ENCODE measurements at regions not wholly inside any gene's neighbourhood (a gene's known extent, or its start where the extent isn't known, plus 50 kb on each side); places are given as distances from the start of the nearest gene placed in this dataset.

DNA sequence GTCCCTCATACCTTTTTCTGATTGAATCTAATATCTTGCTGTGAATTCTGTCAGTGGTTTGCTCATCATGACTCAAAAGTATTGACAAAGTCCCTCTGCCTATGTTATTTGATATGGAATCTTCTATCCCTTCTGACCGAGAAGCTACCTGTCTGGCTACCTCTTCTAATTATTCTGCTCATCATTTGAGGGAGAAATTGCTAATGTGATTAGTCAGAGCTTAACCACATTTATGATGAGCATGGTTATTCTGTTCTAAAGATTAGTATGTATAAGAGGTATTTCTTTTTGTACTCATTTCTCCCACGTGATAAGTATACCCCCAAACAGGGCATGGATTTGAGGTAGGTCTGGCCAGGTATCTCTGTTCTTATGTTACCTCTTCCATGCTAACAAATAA, 428.4 kb upstream of the KCNMB2 start:
- TF ChIP-seq POLR2AphosphoS5 (IDR thresholded peaks at IDR 0.05; ENCODE audit: low read depth, low read length) (no peak), TAF1 (IDR thresholded peaks at IDR 0.05; ENCODE audit: borderline replicate concordance, insufficient read depth, low read length) (no peak)
